ENCODE measurements at regions not wholly inside any gene's neighbourhood (a gene's known extent, or its start where the extent isn't known, plus 50 kb on each side); places are given as distances from the start of the nearest gene placed in this dataset.

- TF ChIP-seq, protein P1, sequence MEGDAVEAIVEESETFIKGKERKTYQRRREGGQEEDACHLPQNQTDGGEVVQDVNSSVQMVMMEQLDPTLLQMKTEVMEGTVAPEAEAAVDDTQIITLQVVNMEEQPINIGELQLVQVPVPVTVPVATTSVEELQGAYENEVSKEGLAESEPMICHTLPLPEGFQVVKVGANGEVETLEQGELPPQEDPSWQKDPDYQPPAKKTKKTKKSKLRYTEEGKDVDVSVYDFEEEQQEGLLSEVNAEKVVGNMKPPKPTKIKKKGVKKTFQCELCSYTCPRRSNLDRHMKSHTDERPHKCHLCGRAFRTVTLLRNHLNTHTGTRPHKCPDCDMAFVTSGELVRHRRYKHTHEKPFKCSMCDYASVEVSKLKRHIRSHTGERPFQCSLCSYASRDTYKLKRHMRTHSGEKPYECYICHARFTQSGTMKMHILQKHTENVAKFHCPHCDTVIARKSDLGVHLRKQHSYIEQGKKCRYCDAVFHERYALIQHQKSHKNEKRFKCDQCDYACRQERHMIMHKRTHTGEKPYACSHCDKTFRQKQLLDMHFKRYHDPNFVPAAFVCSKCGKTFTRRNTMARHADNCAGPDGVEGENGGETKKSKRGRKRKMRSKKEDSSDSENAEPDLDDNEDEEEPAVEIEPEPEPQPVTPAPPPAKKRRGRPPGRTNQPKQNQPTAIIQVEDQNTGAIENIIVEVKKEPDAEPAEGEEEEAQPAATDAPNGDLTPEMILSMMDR (IDR thresholded peaks at IDR 0.05): no peak
- no peak for TF ChIP-seq POLR2AphosphoS5 (IDR thresholded peaks at IDR 0.05)
Observed at GRCh38 chr6:91305755-91306154, 718.9 kb upstream of the MAP3K7 start.

Measured in upper lobe of left lung (tissue), 4 donors.